ENCODE measurements at regions not wholly inside any gene's neighbourhood (a gene's known extent, or its start where the extent isn't known, plus 50 kb on each side); places are given as distances from the start of the nearest gene placed in this dataset.

DNA sequence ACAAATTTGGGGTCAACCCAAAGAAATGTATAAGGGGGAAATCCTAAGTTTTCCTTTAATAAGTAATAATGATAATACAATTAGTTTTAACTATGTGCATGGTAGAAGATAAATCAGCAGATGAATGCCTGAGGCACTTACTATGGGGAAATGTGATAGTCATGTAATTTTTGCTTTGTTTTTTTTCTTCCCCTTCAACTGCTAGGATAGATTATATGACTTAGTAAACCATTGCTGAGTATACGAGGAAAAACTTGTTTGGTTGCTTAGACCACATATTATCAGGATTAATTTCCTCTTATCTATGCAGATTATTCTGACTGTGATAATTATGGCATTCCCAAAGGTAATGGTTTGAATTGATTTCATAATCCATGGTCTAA is 181.1 kb downstream of the TGFB2 start:
- no peak overlapping the region for H3K27ac Mint-ChIP-seq (ENCODE audit: unreplicated experiment)
- no TSS peak for BruUV-seq (replicated peaks)

DNA sequence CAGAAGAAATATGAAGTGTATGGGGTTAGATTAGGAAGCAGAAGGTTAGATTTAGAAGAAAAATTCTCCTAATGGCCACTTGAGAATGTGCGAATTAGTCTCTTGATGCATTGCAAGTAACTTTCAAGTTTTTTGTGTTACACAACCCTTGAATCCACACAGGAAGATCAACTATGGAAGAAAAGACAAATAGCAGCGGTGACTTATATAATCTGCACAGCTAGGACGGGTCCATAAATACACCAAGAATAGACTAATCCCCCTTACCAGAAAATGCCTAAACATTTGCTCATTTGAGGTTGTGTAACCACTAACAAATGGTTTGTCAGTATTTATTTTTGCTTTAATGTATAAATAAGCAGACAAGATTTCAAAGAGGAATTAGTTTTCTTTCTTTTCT is 182.6 kb downstream of the TGFB2 start:
- Histone ChIP-seq H3K4me1 (peaks cover 19% of the 10 kb centered on the region), H3K27me3 (replicated peaks; ENCODE audit: control insufficient read depth, insufficient read depth, low read length) (no peaks in the 10 kb centered on the region), H3K36me3 (ENCODE audit: control insufficient read depth, insufficient read depth, low read length) (no peaks in the 10 kb centered on the region), H3K4me3 (ENCODE audit: low read depth, low read length) (no peak overlapping the region), H3K9me3 (no peaks in the 10 kb centered on the region)
- ChIA-PET CTCF (no interaction called here), POLR2A (no interaction called here)
- no peaks in the 10 kb centered on the region for H3K27me3 Mint-ChIP-seq (ENCODE audit: insufficient read depth, unreplicated experiment)
- no peak overlapping the region for H3K4me3 Mint-ChIP-seq (ENCODE audit: unreplicated experiment)
- intact Hi-C loops (cut with micrococcal nuclease; ENCODE audit: unreplicated experiment): loop anchor here (1.0 kb wide), 1 partner anchor 31 kb away; no protein-coding TSS in a partner anchor
- peaks cover 12% of the 10 kb centered on the region for H3K9me3 Mint-ChIP-seq (ENCODE audit: unreplicated experiment)
- no peaks in the 10 kb centered on the region for H3K36me3 Mint-ChIP-seq (ENCODE audit: insufficient read depth, unreplicated experiment)
- H3K4me1 Mint-ChIP-seq (ENCODE audit: low read depth, unreplicated experiment): peaks cover 28% of the 10 kb centered on the region
- H3K27ac Mint-ChIP-seq (ENCODE audit: unreplicated experiment): no peak overlapping the region
- DNase-seq: no peak
- TF ChIP-seq, protein P1, sequence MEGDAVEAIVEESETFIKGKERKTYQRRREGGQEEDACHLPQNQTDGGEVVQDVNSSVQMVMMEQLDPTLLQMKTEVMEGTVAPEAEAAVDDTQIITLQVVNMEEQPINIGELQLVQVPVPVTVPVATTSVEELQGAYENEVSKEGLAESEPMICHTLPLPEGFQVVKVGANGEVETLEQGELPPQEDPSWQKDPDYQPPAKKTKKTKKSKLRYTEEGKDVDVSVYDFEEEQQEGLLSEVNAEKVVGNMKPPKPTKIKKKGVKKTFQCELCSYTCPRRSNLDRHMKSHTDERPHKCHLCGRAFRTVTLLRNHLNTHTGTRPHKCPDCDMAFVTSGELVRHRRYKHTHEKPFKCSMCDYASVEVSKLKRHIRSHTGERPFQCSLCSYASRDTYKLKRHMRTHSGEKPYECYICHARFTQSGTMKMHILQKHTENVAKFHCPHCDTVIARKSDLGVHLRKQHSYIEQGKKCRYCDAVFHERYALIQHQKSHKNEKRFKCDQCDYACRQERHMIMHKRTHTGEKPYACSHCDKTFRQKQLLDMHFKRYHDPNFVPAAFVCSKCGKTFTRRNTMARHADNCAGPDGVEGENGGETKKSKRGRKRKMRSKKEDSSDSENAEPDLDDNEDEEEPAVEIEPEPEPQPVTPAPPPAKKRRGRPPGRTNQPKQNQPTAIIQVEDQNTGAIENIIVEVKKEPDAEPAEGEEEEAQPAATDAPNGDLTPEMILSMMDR (IDR thresholded peaks at IDR 0.05; ENCODE audit: insufficient read depth in 1 of 2, low read depth in 1 of 2, low read length in 1 of 2, severe bottlenecking in 1 of 2, unreplicated experiment in 1 of 2): no peak
- no TSS peak for BruUV-seq (replicated peaks)

More for the DNA sequence above, 181.1 kb downstream of the TGFB2 start:
- intact Hi-C loops (cut with micrococcal nuclease; ENCODE audit: unreplicated experiment): no loop called here
- peaks cover 28% of the 10 kb centered on the region for H3K4me1 Mint-ChIP-seq (ENCODE audit: low read depth, unreplicated experiment)
- TF ChIP-seq, protein P1 (IDR thresholded peaks at IDR 0.05; ENCODE audit: insufficient read depth in 1 of 2, low read depth in 1 of 2, low read length in 1 of 2, severe bottlenecking in 1 of 2, unreplicated experiment in 1 of 2): no peak
- H3K4me3 ChIP-seq (ENCODE audit: low read depth, low read length): no peak overlapping the region
- H3K27me3 Mint-ChIP-seq (ENCODE audit: insufficient read depth, unreplicated experiment): no peaks in the 10 kb centered on the region
- H3K4me1 ChIP-seq: peaks cover 19% of the 10 kb centered on the region
- CTCF ChIA-PET: no interaction called here
- H3K27me3 ChIP-seq (replicated peaks; ENCODE audit: control insufficient read depth, insufficient read depth, low read length): no peaks in the 10 kb centered on the region
- H3K36me3 ChIP-seq (ENCODE audit: control insufficient read depth, insufficient read depth, low read length): no peaks in the 10 kb centered on the region
- H3K9me3 ChIP-seq: no peaks in the 10 kb centered on the region
- H3K4me3 Mint-ChIP-seq (ENCODE audit: unreplicated experiment): no peak overlapping the region
- POLR2A ChIA-PET: no interaction called here
- no peaks in the 10 kb centered on the region for H3K36me3 Mint-ChIP-seq (ENCODE audit: insufficient read depth, unreplicated experiment)
- peaks cover 12% of the 10 kb centered on the region for H3K9me3 Mint-ChIP-seq (ENCODE audit: unreplicated experiment)
- no peak for DNase-seq

DNA sequence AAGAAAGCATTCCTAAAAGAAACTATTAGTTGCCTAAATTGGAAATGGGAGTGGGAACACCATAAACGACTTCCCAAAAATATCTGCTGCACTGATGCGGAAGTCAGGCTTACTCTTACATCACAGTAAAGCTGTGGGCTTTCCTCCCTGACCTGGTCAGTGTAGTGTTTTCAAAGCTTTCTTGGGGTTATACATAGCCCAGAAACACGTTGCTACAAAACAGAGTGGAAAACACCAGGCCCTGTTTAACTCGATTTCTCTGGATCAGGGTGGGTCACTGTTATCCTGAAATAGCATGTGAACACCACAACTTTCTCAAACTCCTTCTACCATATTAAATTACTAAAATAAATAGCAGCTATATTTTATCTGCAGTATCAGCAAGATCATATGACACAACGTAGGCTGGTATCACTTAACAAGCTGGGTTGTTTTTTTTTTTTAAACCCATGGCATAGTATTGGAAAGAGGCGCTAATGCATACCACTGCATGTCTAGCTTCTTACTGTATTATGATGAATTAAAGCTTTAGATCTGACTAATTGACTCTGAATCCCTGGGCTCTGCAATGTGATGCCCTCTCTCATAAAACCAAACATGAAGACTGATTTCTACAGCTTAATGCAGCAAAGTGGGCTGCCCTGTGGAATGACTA is 184.6 kb downstream of the TGFB2 start:
- Mint-ChIP-seq H3K4me3 (ENCODE audit: unreplicated experiment) (no peak overlapping the region), H3K27me3 (ENCODE audit: insufficient read depth, unreplicated experiment) (no peaks in the 10 kb centered on the region), H3K36me3 (ENCODE audit: insufficient read depth, unreplicated experiment) (no peaks in the 10 kb centered on the region), H3K9me3 (ENCODE audit: unreplicated experiment) (peaks cover 12% of the 10 kb centered on the region), H3K27ac (ENCODE audit: unreplicated experiment) (no peak overlapping the region), H3K4me1 (ENCODE audit: low read depth, unreplicated experiment) (peaks cover 28% of the 10 kb centered on the region)
- H3K4me1 ChIP-seq: peaks cover 19% of the 10 kb centered on the region
- ChIA-PET CTCF (no interaction called here), POLR2A (no interaction called here)
- no peak for DNase-seq
- intact Hi-C loops (cut with micrococcal nuclease; ENCODE audit: unreplicated experiment): no loop called here
- H3K27me3 ChIP-seq (replicated peaks; ENCODE audit: control insufficient read depth, insufficient read depth, low read length): no peaks in the 10 kb centered on the region
- no peaks in the 10 kb centered on the region for H3K9me3 ChIP-seq
- H3K36me3 ChIP-seq (ENCODE audit: control insufficient read depth, insufficient read depth, low read length): no peaks in the 10 kb centered on the region
- TF ChIP-seq, protein P1 (IDR thresholded peaks at IDR 0.05; ENCODE audit: insufficient read depth in 1 of 2, low read depth in 1 of 2, low read length in 1 of 2, severe bottlenecking in 1 of 2, unreplicated experiment in 1 of 2): no peak
- no TSS peak for BruUV-seq (replicated peaks)
- no peak overlapping the region for H3K4me3 ChIP-seq (ENCODE audit: low read depth, low read length)
